A673 (cell line): ENCODE measurements at regions not wholly inside any gene's neighbourhood (a gene's known extent, or its start where the extent isn't known, plus 50 kb on each side); places are given as distances from the start of the nearest gene placed in this dataset.
"Not testable (repeated sequence)": the region's sequence is repeated elsewhere in the genome, so short reads cannot be mapped to it uniquely, and the experiment has no call there.

Experiments used
- BruUV-seq: library from RNA; stranded (reverse); fragments of 400-500 nt; replicated peaks from 2 replicates; lab custom pipeline; 2021; lab: Mats Ljungman, UMichigan
- CTCF ChIA-PET: fragments of 300-600 bp; sonication (Branson Sonifier 250); formaldehyde crosslinking; loops from one replicate; lab custom pipeline; 2022; ENCODE audit warnings: antibody characterized with exemption; lab: Charles Lee
- POLR2A ChIA-PET: fragments of 300-600 bp; sonication (Branson Sonifier 250); formaldehyde crosslinking; loops from one replicate; lab custom pipeline; 2022; ENCODE audit warnings: antibody characterized with exemption; ENCODE audit not compliant: low non-redundant PET; lab: Charles Lee
- DNase-seq: peaks from one replicate; pipeline ENCODE4 v3.0.0-alpha.2; 2015; ENCODE audit warnings: low spot score
- H3K27ac ChIP-seq: fragments of 200-600 bp; sonication (generic); 2 replicates; pipeline ENCODE4 v1.5.1; 2016; ENCODE audit warnings: mixed run types, low read depth, mild to moderate bottlenecking, mixed read lengths, antibody characterized with exemption, low read length; ENCODE audit not compliant: poor library complexity, severe bottlenecking
- H3K27me3 ChIP-seq: fragments of 200-600 bp; sonication (generic); replicated peaks from 2 replicates; pipeline ENCODE4 v1.6.1; 2017; ENCODE audit warnings: mixed run types, low read depth, mild to moderate bottlenecking, mixed read lengths, antibody characterized with exemption, low read length; ENCODE audit not compliant: insufficient read depth, poor library complexity
- H3K36me3 ChIP-seq: fragments of 200-600 bp; sonication (generic); 2 replicates; pipeline ENCODE4 v1.6.1; 2016; ENCODE audit warnings: mixed run types, mild to moderate bottlenecking, mixed read lengths, antibody characterized with exemption, low read length; ENCODE audit not compliant: insufficient read depth, poor library complexity, severe bottlenecking
- H3K4me1 ChIP-seq: fragments of 200-600 bp; sonication (generic); 2 replicates; pipeline ENCODE4 v1.6.1; 2017; ENCODE audit warnings: mixed run types, mild to moderate bottlenecking, mixed read lengths, antibody characterized with exemption, low read length; ENCODE audit not compliant: insufficient read depth, poor library complexity, severe bottlenecking
- H3K4me3 ChIP-seq: fragments of 200-600 bp; sonication (generic); 2 replicates; pipeline ENCODE4 v1.5.1; 2016; ENCODE audit warnings: low read depth, mixed run types, mild to moderate bottlenecking, mixed read lengths, low read length; ENCODE audit not compliant: poor library complexity, severe bottlenecking
- H3K9me3 ChIP-seq: fragments of 200-600 bp; sonication (generic); 2 replicates; pipeline ENCODE4 v1.6.1; 2016; ENCODE audit warnings: mixed run types, low read depth, mild to moderate bottlenecking, mixed read lengths, antibody characterized with exemption, low read length; ENCODE audit not compliant: poor library complexity, severe bottlenecking
- CTCF ChIP-seq: fragments of 300-800, 200-600 bp; sonication (generic); conservative IDR thresholded peaks from 2 replicates; pipeline ENCODE4 v1.5.1; 2017; ENCODE audit warnings: low read depth, mild to moderate bottlenecking, antibody characterized with exemption, low read length, moderate library complexity, mixed read lengths
- EZH2 ChIP-seq: fragments of 200-600 bp; sonication (generic); IDR thresholded peaks from 2 replicates; pipeline ENCODE4 v1.6.1; 2017; ENCODE audit warnings: borderline replicate concordance, low read depth, mild to moderate bottlenecking, mixed read lengths, antibody characterized with exemption, low read length; ENCODE audit not compliant: poor library complexity, severe bottlenecking
- intact Hi-C: fragments of 100-400 bp; cut with micrococcal nuclease; formaldehyde crosslinking; loops from one replicate; pipeline ENCODE4 v1.10.0; 2022; ENCODE audit not compliant: unreplicated experiment

GRCh38 chr11:41534861-41535260 is 75.4 kb upstream of the LRRC4C start:
- Histone ChIP-seq H3K27me3 (no peaks in the 10 kb centered on the region), H3K4me3 (no peak overlapping the region), H3K36me3 (no peaks in the 10 kb centered on the region), H3K4me1 (no peaks in the 10 kb centered on the region), H3K27ac (no peak overlapping the region), H3K9me3 (no peaks in the 10 kb centered on the region)
- no peak for DNase-seq
- BruUV-seq, result no TSS peak
- CTCF ChIA-PET, result no interaction called here
- POLR2A ChIA-PET, result no interaction called here
- TF ChIP-seq EZH2, result no peak
- TF ChIP-seq CTCF, result no peak
- intact Hi-C loops, result loop anchor here (10.0 kb wide), 1 partner anchor 60 kb away; no protein-coding TSS in a partner anchor

- TF ChIP-seq CTCF (no peak), EZH2 (no peak)
- no peak overlapping the region for H3K4me3 ChIP-seq
- H3K27me3 ChIP-seq, result no peaks in the 10 kb centered on the region
- ChIA-PET CTCF (no interaction called here), POLR2A (interaction anchor here (0.7 kb wide), 1 partner anchor 129 kb away, joined by 16 read pairs; no protein-coding TSS in a partner anchor)
- no TSS peak for BruUV-seq
- intact Hi-C loops, result loop anchor here (10.0 kb wide), 1 partner anchor 61 kb away; no protein-coding TSS in a partner anchor
- no peak for DNase-seq
- H3K9me3 ChIP-seq, result no peaks in the 10 kb centered on the region
- H3K27ac ChIP-seq, result no peak overlapping the region
- H3K36me3 ChIP-seq, result no peaks in the 10 kb centered on the region
- no peaks in the 10 kb centered on the region for H3K4me1 ChIP-seq
Observed at GRCh38 chr11:41536021-41536568, 76.6 kb upstream of the LRRC4C start.

GRCh38 chr11:41544902-41545301 is 85.5 kb upstream of the LRRC4C start:
- H3K27me3 ChIP-seq, result peaks cover 23% of the 10 kb centered on the region
- POLR2A ChIA-PET, BruUV-seq, H3K27ac ChIP-seq, H3K4me3 ChIP-seq, intact Hi-C loops, DNase-seq, CTCF ChIA-PET, H3K36me3 ChIP-seq, H3K9me3 ChIP-seq, H3K4me1 ChIP-seq: not testable (repeated sequence)

GRCh38 chr11:41578421-41579051 is 119.1 kb upstream of the LRRC4C start:
- Histone ChIP-seq H3K36me3 (no peaks in the 10 kb centered on the region), H3K27me3 (no peaks in the 10 kb centered on the region), H3K4me3 (no peak overlapping the region), H3K9me3 (peaks cover 4% of the 10 kb centered on the region), H3K4me1 (no peaks in the 10 kb centered on the region), H3K27ac (no peak overlapping the region)
- TF ChIP-seq CTCF, result no peak
- no peak for TF ChIP-seq EZH2
- CTCF ChIA-PET, result no interaction called here
- POLR2A ChIA-PET, result no interaction called here
- intact Hi-C loops, result no loop called here
- BruUV-seq, result no TSS peak
- no peak for DNase-seq
